AG09319 (cell line): ENCODE measurements at regions not wholly inside any gene's neighbourhood (a gene's known extent, or its start where the extent isn't known, plus 50 kb on each side); places are given as distances from the start of the nearest gene placed in this dataset.

Experiments
- DNase-seq: peaks from one replicate; pipeline ENCODE4 v3.0.0-alpha.2; 2010; ENCODE audit warnings: low read depth; ENCODE audit errors: extremely low read depth
- TF ChIP-seq, protein P1 (sequence below): IDR thresholded peaks from 2 replicates; pipeline ENCODE4 v1.5.1; 2011; ENCODE audit warnings: low read depth, mild to moderate bottlenecking, inconsistent platforms, low read length, moderate library complexity

DNA sequence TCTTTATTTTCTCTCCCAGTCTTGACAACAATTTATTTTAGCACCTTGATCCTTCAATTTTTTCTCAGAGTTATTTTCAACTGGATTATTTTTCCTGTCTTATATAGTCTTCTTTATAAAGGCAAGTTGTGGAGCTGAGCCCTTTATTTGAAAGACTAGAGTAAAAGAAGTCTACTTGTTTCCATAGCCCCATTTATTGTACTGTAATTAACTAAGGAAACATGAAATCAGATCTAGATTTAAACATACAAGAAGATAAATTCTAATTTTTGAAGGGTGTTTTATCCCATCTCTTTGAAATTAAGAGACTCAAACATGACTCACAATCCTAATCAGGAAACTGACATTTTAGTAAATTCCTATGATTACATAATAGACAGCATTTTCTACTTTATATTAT, 2421.8 kb downstream of the LRRC4C start:
- TF ChIP-seq, protein P1, sequence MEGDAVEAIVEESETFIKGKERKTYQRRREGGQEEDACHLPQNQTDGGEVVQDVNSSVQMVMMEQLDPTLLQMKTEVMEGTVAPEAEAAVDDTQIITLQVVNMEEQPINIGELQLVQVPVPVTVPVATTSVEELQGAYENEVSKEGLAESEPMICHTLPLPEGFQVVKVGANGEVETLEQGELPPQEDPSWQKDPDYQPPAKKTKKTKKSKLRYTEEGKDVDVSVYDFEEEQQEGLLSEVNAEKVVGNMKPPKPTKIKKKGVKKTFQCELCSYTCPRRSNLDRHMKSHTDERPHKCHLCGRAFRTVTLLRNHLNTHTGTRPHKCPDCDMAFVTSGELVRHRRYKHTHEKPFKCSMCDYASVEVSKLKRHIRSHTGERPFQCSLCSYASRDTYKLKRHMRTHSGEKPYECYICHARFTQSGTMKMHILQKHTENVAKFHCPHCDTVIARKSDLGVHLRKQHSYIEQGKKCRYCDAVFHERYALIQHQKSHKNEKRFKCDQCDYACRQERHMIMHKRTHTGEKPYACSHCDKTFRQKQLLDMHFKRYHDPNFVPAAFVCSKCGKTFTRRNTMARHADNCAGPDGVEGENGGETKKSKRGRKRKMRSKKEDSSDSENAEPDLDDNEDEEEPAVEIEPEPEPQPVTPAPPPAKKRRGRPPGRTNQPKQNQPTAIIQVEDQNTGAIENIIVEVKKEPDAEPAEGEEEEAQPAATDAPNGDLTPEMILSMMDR: no peak

GRCh38 chr11:39036021-39036420, 2423.4 kb downstream of the LRRC4C start:
- TF ChIP-seq, protein P1: no peak

More for the DNA sequence above, 2421.8 kb downstream of the LRRC4C start:
- DNase-seq: no peak

DNA sequence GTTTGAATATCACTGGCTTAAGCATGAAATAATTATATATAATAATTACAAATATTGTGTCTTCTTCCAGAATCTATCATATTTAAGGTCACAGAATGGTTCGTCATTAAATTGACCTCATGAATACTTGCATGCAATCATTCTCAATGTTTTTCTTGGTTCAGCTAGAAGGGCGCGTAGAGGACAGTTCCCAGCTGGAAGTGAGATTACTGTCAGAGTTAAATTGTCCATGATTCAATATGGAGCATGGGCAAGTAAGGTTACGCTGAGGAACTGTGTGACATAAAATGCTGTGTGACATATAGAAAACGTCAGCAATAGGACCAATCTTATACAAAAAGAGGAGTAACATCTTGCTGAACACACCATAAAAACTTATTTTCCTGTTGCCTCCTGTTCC, 2423.5 kb upstream of the RAG2 start:
- TF ChIP-seq, protein P1: no peak
- no peak for DNase-seq

More at GRCh38 chr11:39036021-39036420, 2423.4 kb downstream of the LRRC4C start:
- no peak for DNase-seq

- DNase-seq: no peak
- TF ChIP-seq, protein P1: no peak
Observed at GRCh38 chr11:39011797-39012196, 2413.8 kb upstream of the RAG2 start.

- TF ChIP-seq, protein P1: no peak
Observed at GRCh38 chr11:38990841-38991240, 2392.8 kb upstream of the RAG2 start.

DNA sequence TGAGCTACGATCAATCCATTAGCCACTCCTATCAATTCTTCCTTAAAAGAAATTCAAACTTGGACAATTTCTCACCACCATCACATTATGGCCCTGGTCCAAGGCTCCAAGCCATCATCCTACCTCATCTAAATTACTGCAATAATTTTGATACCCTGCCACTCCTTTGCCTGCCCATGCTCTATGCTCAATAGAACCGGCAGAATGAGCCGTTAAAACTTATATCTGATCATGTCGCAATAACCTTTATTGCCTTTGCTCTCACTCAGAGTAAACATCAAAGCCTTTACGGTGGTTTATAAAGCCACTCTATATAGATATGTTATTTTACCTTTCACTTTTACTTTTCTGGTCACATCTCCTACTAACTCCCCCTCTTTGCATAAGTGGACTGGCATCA, 2392.1 kb upstream of the RAG2 start:
- no peak for DNase-seq
- TF ChIP-seq, protein P1: no peak

More at GRCh38 chr11:38990841-38991240, 2392.8 kb upstream of the RAG2 start:
- DNase-seq: no peak

- DNase-seq: no peak
- TF ChIP-seq, protein P1: no peak
Observed at GRCh38 chr11:38988908-38989307, 2390.9 kb upstream of the RAG2 start.
